ENCODE measurements at regions not wholly inside any gene's neighbourhood (a gene's known extent, or its start where the extent isn't known, plus 50 kb on each side); places are given as distances from the start of the nearest gene placed in this dataset.

GRCh38 chr2:120482334-120482733 is 136.4 kb downstream of the INHBB start:
- no peak for DNase-seq
- Histone ChIP-seq H3K79me2 (ENCODE audit: insufficient read depth, low read length) (no peaks in the 10 kb centered on the region), H2BK20ac (ENCODE audit: low read depth, low read length, poor library complexity, severe bottlenecking) (no peak overlapping the region), H3T11ph (ENCODE audit: low read length) (no peak overlapping the region), H3K9ac (ENCODE audit: extremely low read depth, insufficient read length, low read length) (no peak overlapping the region), H2BK12ac (ENCODE audit: insufficient read length, low read depth, low read length) (no peak overlapping the region), H2AFZ (ENCODE audit: low read length) (no peak overlapping the region), H3K79me1 (ENCODE audit: insufficient read depth, low read depth, low read length, poor library complexity, severe bottlenecking) (no peaks in the 10 kb centered on the region), H2BK120ac (ENCODE audit: low read depth, low read length, poor library complexity, severe bottlenecking) (no peak overlapping the region), H3K56ac (ENCODE audit: insufficient read length, low read depth, low read length) (no peak overlapping the region), H3K27me3 (ENCODE audit: insufficient read depth, low read length) (no peaks in the 10 kb centered on the region; the same call in 1 of the 2 replicates), H3K4ac (ENCODE audit: low read depth, low read length) (no peak overlapping the region), H3K18ac (ENCODE audit: insufficient read length, low read depth, low read length) (no peak overlapping the region), H4K20me1 (ENCODE audit: control insufficient read depth, insufficient read depth, insufficient read length) (no peaks in the 10 kb centered on the region), H4K91ac (ENCODE audit: insufficient read length, low read depth, low read length) (no peak overlapping the region), H3K9me3 (ENCODE audit: control insufficient read depth, low read depth, low read length) (no peaks in the 10 kb centered on the region), H4K5ac (ENCODE audit: insufficient read length, low read depth, low read length) (no peak overlapping the region), H3K4me2 (ENCODE audit: insufficient read depth, insufficient read length, low read length) (no peak overlapping the region), H2BK5ac (ENCODE audit: insufficient read length, low read length) (no peak overlapping the region), H3K23ac (ENCODE audit: insufficient read length, low read depth, low read length) (no peak overlapping the region), H2BK15ac (ENCODE audit: low read depth, low read length) (no peak overlapping the region), H3K27ac (ENCODE audit: insufficient read length, low read depth, low read length) (no peak overlapping the region), H3K4me1 (ENCODE audit: insufficient read depth, low read length) (no peaks in the 10 kb centered on the region), H3K14ac (ENCODE audit: insufficient read depth, low read length) (no peak overlapping the region), H2AK5ac (ENCODE audit: insufficient read length, low read length) (no peak overlapping the region), H3K23me2 (ENCODE audit: insufficient read length, low read depth, low read length, poor library complexity, severe bottlenecking) (no peaks in the 10 kb centered on the region), H4K8ac (replicated peaks; ENCODE audit: insufficient read length, low read depth, low read length) (no peak overlapping the region)
- no peak overlapping the region for H3K27ac Mint-ChIP-seq
- no peaks in the 10 kb centered on the region for H3K36me3 Mint-ChIP-seq (ENCODE audit: insufficient read depth in 1 of 3, low read depth in 3 of 3)
- H3K4me1 Mint-ChIP-seq: no peaks in the 10 kb centered on the region
- TF ChIP-seq, protein P1, sequence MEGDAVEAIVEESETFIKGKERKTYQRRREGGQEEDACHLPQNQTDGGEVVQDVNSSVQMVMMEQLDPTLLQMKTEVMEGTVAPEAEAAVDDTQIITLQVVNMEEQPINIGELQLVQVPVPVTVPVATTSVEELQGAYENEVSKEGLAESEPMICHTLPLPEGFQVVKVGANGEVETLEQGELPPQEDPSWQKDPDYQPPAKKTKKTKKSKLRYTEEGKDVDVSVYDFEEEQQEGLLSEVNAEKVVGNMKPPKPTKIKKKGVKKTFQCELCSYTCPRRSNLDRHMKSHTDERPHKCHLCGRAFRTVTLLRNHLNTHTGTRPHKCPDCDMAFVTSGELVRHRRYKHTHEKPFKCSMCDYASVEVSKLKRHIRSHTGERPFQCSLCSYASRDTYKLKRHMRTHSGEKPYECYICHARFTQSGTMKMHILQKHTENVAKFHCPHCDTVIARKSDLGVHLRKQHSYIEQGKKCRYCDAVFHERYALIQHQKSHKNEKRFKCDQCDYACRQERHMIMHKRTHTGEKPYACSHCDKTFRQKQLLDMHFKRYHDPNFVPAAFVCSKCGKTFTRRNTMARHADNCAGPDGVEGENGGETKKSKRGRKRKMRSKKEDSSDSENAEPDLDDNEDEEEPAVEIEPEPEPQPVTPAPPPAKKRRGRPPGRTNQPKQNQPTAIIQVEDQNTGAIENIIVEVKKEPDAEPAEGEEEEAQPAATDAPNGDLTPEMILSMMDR (conservative IDR thresholded peaks at IDR 0.05): no peak
- no CpG with 5 or more reads among the region's 9 CpGs for WGBS (ENCODE audit: extremely low coverage, insufficient read length, low lambda C conversion rate)
- peaks cover 100% of the 10 kb centered on the region for H3K27me3 Mint-ChIP-seq (ENCODE audit: low read depth)
- H3K9me3 Mint-ChIP-seq: no peaks in the 10 kb centered on the region; a peak in 2 of 5 replicates
- no peak overlapping the region for H3K4me3 Mint-ChIP-seq

Data from H9 (cell line).